ENCODE measurements at regions not wholly inside any gene's neighbourhood (a gene's known extent, or its start where the extent isn't known, plus 50 kb on each side); places are given as distances from the start of the nearest gene placed in this dataset.

GRCh38 chr1:238138059-238138626, 247.4 kb upstream of the ZP4 start:
- H3K4me1 ChIP-seq: peaks cover 6% of the 10 kb centered on the region
- H3K9me3 ChIP-seq: no peaks in the 10 kb centered on the region
- H3K36me3 ChIP-seq: no peaks in the 10 kb centered on the region
- DNase-seq: no peak
- H3K4me3 ChIP-seq (ENCODE audit: low read depth, low read length): no peak overlapping the region
- H3K27me3 ChIP-seq: no peaks in the 10 kb centered on the region
- no peak for TF ChIP-seq CTCF (IDR thresholded peaks at IDR 0.05; ENCODE audit: low read depth, low read length)

GRCh38 chr1:238135708-238136664, 245.3 kb upstream of the ZP4 start:
- H3K4me3 ChIP-seq (ENCODE audit: low read depth, low read length): no peak overlapping the region
- no peak for TF ChIP-seq CTCF (IDR thresholded peaks at IDR 0.05; ENCODE audit: low read depth, low read length)
- H3K9me3 ChIP-seq: no peaks in the 10 kb centered on the region
- H3K27me3 ChIP-seq: no peaks in the 10 kb centered on the region
- no peak for DNase-seq
- peaks cover 2% of the 10 kb centered on the region for H3K4me1 ChIP-seq
- no peaks in the 10 kb centered on the region for H3K36me3 ChIP-seq

DNA sequence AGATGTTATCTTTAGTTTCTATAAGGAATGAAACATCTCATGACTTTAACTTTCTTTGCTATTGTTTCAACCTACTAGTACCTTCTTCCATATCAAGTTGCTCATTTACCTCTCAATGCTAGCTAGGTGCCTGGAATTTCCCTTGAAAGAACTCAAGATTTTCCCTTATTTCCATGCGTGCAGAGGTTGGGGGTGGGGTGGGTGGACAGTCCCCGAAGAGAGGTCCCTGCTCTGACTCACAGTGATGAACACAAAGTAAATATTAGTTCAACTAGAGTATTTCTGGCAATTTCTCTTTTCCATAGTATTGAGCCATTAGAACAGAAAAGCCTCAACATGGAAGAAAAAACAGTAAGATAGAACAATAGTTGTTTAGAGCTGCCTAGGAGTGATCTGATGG, 239.0 kb upstream of the ZP4 start:
- Histone ChIP-seq H3K9me3 (no peaks in the 10 kb centered on the region), H3K4me1 (no peaks in the 10 kb centered on the region), H3K27me3 (no peaks in the 10 kb centered on the region), H3K4me3 (ENCODE audit: low read depth, low read length) (no peak overlapping the region), H3K36me3 (no peaks in the 10 kb centered on the region)
- no peak for TF ChIP-seq CTCF (IDR thresholded peaks at IDR 0.05; ENCODE audit: low read depth, low read length)
- no peak for DNase-seq

GRCh38 chr1:238123201-238123600, 232.5 kb upstream of the ZP4 start:
- no peak overlapping the region for H3K4me3 ChIP-seq (ENCODE audit: low read depth, low read length)
- no peaks in the 10 kb centered on the region for H3K9me3 ChIP-seq
- no peaks in the 10 kb centered on the region for H3K27me3 ChIP-seq
- DNase-seq: no peak
- no peak for TF ChIP-seq CTCF (IDR thresholded peaks at IDR 0.05; ENCODE audit: low read depth, low read length)
- no peaks in the 10 kb centered on the region for H3K36me3 ChIP-seq
- no peaks in the 10 kb centered on the region for H3K4me1 ChIP-seq

- Histone ChIP-seq H3K27me3 (no peaks in the 10 kb centered on the region), H3K36me3 (no peaks in the 10 kb centered on the region), H3K9me3 (no peaks in the 10 kb centered on the region), H3K4me1 (no peaks in the 10 kb centered on the region), H3K4me3 (ENCODE audit: low read depth, low read length) (no peak overlapping the region)
- no peak for DNase-seq
- no peak for TF ChIP-seq CTCF (IDR thresholded peaks at IDR 0.05; ENCODE audit: low read depth, low read length)
These were observed 229.1 kb upstream of the ZP4 start for GRCh38 chr1:238119861-238120260.

GRCh38 chr1:238119060-238119459, 228.3 kb upstream of the ZP4 start:
- Histone ChIP-seq H3K27me3 (no peaks in the 10 kb centered on the region), H3K4me3 (ENCODE audit: low read depth, low read length) (no peak overlapping the region), H3K36me3 (no peaks in the 10 kb centered on the region), H3K9me3 (no peaks in the 10 kb centered on the region), H3K4me1 (no peaks in the 10 kb centered on the region)
- DNase-seq: no peak
- no peak for TF ChIP-seq CTCF (IDR thresholded peaks at IDR 0.05; ENCODE audit: low read depth, low read length)

Data from BE2C (cell line).